ENCODE measurements at regions not wholly inside any gene's neighbourhood (a gene's known extent, or its start where the extent isn't known, plus 50 kb on each side); places are given as distances from the start of the nearest gene placed in this dataset.

DNA sequence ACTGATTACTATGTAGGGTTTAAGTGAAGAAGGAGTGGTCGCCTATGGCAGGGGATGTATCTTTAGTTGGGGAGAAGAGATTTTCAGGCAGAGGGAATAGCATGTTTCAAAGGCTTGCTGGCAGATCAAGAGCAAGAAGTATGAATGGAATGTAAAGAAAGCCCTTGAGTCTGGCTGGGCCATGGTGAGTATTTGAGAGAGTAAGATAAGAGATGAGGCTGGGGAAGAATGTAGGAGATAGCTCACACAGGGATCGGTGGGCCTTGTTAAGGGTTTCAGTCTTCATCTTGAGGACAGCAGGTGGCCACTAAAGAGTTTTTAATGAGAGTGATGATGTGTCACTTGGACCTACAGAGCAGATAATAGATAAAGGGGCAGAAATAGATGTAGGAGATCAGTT, 319.1 kb upstream of the RPS6KA3 start:
- H3K36me3 ChIP-seq (ENCODE audit: control insufficient read depth, insufficient read depth, low read length), result no peaks in the 10 kb centered on the region
- no peaks in the 10 kb centered on the region for H3K36me3 Mint-ChIP-seq (ENCODE audit: low read depth)
- H3K27ac ChIP-seq (ENCODE audit: low read depth, low read length), result no peak overlapping the region
- H3K27me3 Mint-ChIP-seq (ENCODE audit: insufficient read depth), result peaks cover 1% of the 10 kb centered on the region
- H3K4me3 Mint-ChIP-seq, result no peak overlapping the region
- WGBS, 2 experiments (ENCODE audit: insufficient coverage in 1 of 2, insufficient read length in 1 of 2), result 9% methylated on average over 2 of the region's 2 CpGs; no CpG with 5 or more reads in 1 of the 2 experiments
- H3K4me3 ChIP-seq (ENCODE audit: low read length), result no peak overlapping the region
- no peak overlapping the region for H3K9ac ChIP-seq (ENCODE audit: extremely low read depth, low read length, poor library complexity, severe bottlenecking)
- peaks cover 38% of the 10 kb centered on the region for H3K9me3 Mint-ChIP-seq
- peak overlapping the region; percentile 56 for H3K27ac Mint-ChIP-seq
- peak; percentile 52 for DNase-seq
- peaks cover 13% of the 10 kb centered on the region for H3K4me1 Mint-ChIP-seq
- H3K4me1 ChIP-seq (ENCODE audit: control insufficient read depth, insufficient read depth, low read length), result peaks cover 4% of the 10 kb centered on the region
- H3K27me3 ChIP-seq (ENCODE audit: control insufficient read depth, insufficient read depth, low read length, poor library complexity, severe bottlenecking), result no peaks in the 10 kb centered on the region
- H3K9me3 ChIP-seq (ENCODE audit: control insufficient read depth, low read length), result peaks cover 29% of the 10 kb centered on the region
- no peak for TF ChIP-seq CTCF (conservative IDR thresholded peaks at IDR 0.05)

DNA sequence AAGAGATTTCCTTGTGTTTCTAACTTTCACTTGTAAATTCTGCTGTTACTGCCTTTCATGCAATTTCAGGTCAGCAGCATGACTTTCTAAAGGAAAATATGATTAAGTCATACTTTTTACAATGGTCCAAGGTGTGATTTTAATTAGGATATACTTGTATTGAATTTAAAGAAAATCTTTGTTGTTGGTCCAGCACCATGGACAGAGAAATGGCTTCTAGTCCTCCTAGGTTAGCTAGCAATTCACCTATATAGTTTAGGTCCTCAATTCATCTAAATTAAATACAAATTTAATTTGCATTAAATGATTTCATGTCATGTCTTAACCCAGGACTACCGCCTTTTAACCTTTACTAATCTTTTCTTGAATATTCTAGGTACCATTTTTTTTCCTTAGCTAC, 304.9 kb upstream of the RPS6KA3 start:
- no peak overlapping the region for H3K27ac Mint-ChIP-seq
- TF ChIP-seq CTCF (conservative IDR thresholded peaks at IDR 0.05), result no peak
- H3K27me3 Mint-ChIP-seq (ENCODE audit: insufficient read depth), result peaks cover 15% of the 10 kb centered on the region
- H3K9me3 Mint-ChIP-seq, result no peaks in the 10 kb centered on the region
- H3K4me3 Mint-ChIP-seq, result no peak overlapping the region
- no peaks in the 10 kb centered on the region for H3K4me1 Mint-ChIP-seq
- no peaks in the 10 kb centered on the region for H3K9me3 ChIP-seq (ENCODE audit: control insufficient read depth, low read length)
- DNase-seq, result no peak
- 57% methylated on average over 1 of the region's 1 CpG; no CpG with 5 or more reads in 1 of the 2 experiments for WGBS, 2 experiments (ENCODE audit: insufficient coverage in 1 of 2, insufficient read length in 1 of 2)
- no peaks in the 10 kb centered on the region for H3K36me3 ChIP-seq (ENCODE audit: control insufficient read depth, insufficient read depth, low read length)
- peaks cover 33% of the 10 kb centered on the region for H3K27me3 ChIP-seq (ENCODE audit: control insufficient read depth, insufficient read depth, low read length, poor library complexity, severe bottlenecking)
- no peaks in the 10 kb centered on the region for H3K36me3 Mint-ChIP-seq (ENCODE audit: low read depth)
- no peak overlapping the region for H3K4me3 ChIP-seq (ENCODE audit: low read length)
- no peaks in the 10 kb centered on the region for H3K4me1 ChIP-seq (ENCODE audit: control insufficient read depth, insufficient read depth, low read length)
- no peak overlapping the region for H3K27ac ChIP-seq (ENCODE audit: low read depth, low read length)
- no peak overlapping the region for H3K9ac ChIP-seq (ENCODE audit: extremely low read depth, low read length, poor library complexity, severe bottlenecking)

- Histone ChIP-seq H3K4me3 (ENCODE audit: low read length) (no peak overlapping the region), H3K27me3 (ENCODE audit: control insufficient read depth, insufficient read depth, low read length, poor library complexity, severe bottlenecking) (peaks cover 33% of the 10 kb centered on the region), H3K27ac (ENCODE audit: low read depth, low read length) (no peak overlapping the region), H3K9me3 (ENCODE audit: control insufficient read depth, low read length) (no peaks in the 10 kb centered on the region), H3K9ac (ENCODE audit: extremely low read depth, low read length, poor library complexity, severe bottlenecking) (no peak overlapping the region), H3K4me1 (ENCODE audit: control insufficient read depth, insufficient read depth, low read length) (no peaks in the 10 kb centered on the region), H3K36me3 (ENCODE audit: control insufficient read depth, insufficient read depth, low read length) (no peaks in the 10 kb centered on the region)
- Mint-ChIP-seq H3K27me3 (ENCODE audit: insufficient read depth) (peaks cover 13% of the 10 kb centered on the region), H3K27ac (no peak overlapping the region), H3K9me3 (no peaks in the 10 kb centered on the region), H3K4me3 (no peak overlapping the region), H3K36me3 (ENCODE audit: low read depth) (no peaks in the 10 kb centered on the region), H3K4me1 (peaks cover 5% of the 10 kb centered on the region)
- no peak for DNase-seq
- no peak for TF ChIP-seq CTCF (conservative IDR thresholded peaks at IDR 0.05)
These were observed 300.4 kb upstream of the RPS6KA3 start for GRCh38 chrX:20567108-20567507.
